Colonic mucosa (tissue), 4 donors: ENCODE measurements at regions not wholly inside any gene's neighbourhood (a gene's known extent, or its start where the extent isn't known, plus 50 kb on each side); places are given as distances from the start of the nearest gene placed in this dataset.

Source experiments
- DNase-seq: peaks from one replicate; pipeline ENCODE4 v3.0.0-alpha.2; 2020
- H3K27ac ChIP-seq: fragments of 200-600 bp; one replicate; pipeline ENCODE4 v1.8.0; 2021
- H3K27me3 ChIP-seq: fragments of 200-600 bp; one replicate; pipeline ENCODE4 v1.8.0; 2021
- H3K36me3 ChIP-seq: fragments of 200-600 bp; one replicate; pipeline ENCODE4 v1.8.0; 2021
- H3K4me1 ChIP-seq: fragments of 200-600 bp; one replicate; pipeline ENCODE4 v1.8.0; 2021; ENCODE audit warnings: mild to moderate bottlenecking
- H3K4me3 ChIP-seq: fragments of 200-600 bp; one replicate; pipeline ENCODE4 v1.8.0; 2021
- H3K9ac ChIP-seq, 2 donors: one replicate each; pipeline ENCODE4 v1.7.0; 2013; ENCODE audit warnings: control low read depth in 2 of 2, low read depth in 2 of 2, low read length in 2 of 2
- H3K9me3 ChIP-seq: fragments of 200-600 bp; one replicate; pipeline ENCODE4 v1.8.0; 2021
- CTCF ChIP-seq: fragments of 200-600 bp; IDR thresholded peaks from one replicate; pipeline ENCODE4 v1.8.0; 2022; ENCODE audit warnings: antibody characterized with exemption, mild to moderate bottlenecking
- intact Hi-C: fragments of 100-400 bp; cut with DNase I; formaldehyde crosslinking; loops from one replicate; pipeline ENCODE4 v1.14.1; 2022
- donor health status: healthy.
- donor health status: DM: no; HTN: no; CAD: no.
- donor health status: DM: no; HTN: no; CAD: no.

GRCh38 chr5:17788351-17788750 lies 154.1 kb downstream of the TAF11L14 start:
- H3K27me3 ChIP-seq: no peaks in the 10 kb centered on the region

DNA sequence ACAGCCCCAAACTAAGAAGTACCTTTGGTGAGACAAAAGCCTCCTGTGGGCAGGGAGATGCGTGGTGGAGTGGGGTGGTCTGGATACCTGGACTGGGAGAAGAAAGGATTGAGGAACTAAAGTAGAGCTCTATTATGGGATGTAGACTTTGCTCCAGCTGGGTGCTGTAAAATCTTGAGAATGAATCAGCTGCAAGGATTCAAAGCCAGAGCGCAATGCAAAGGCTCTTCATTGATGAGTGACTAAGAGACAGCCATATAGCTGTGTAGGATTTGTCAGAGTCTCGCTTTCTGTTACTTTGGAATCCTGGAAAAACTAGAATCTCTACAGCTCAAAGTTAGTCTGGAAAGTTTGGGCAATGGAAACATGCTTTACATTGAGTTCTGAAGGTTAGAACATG lies 159.9 kb downstream of the TAF11L14 start:
- intact Hi-C loops: no loop called here
- Histone ChIP-seq H3K36me3 (no peaks in the 10 kb centered on the region), H3K9ac (no peak overlapping the region), H3K27ac (no peak overlapping the region), H3K4me3 (no peak overlapping the region), H3K9me3 (no peaks in the 10 kb centered on the region), H3K4me1 (no peaks in the 10 kb centered on the region), H3K27me3 (no peaks in the 10 kb centered on the region)
- no peak for DNase-seq
- TF ChIP-seq CTCF: no peak

More at GRCh38 chr5:17788351-17788750, 154.1 kb downstream of the TAF11L14 start:
- no peak for TF ChIP-seq CTCF
- Histone ChIP-seq H3K4me3 (no peak overlapping the region), H3K9ac (no peak overlapping the region), H3K4me1 (no peaks in the 10 kb centered on the region), H3K9me3 (no peaks in the 10 kb centered on the region), H3K36me3 (no peaks in the 10 kb centered on the region), H3K27ac (no peak overlapping the region)
- no peak for DNase-seq
- intact Hi-C loops: no loop called here

DNA sequence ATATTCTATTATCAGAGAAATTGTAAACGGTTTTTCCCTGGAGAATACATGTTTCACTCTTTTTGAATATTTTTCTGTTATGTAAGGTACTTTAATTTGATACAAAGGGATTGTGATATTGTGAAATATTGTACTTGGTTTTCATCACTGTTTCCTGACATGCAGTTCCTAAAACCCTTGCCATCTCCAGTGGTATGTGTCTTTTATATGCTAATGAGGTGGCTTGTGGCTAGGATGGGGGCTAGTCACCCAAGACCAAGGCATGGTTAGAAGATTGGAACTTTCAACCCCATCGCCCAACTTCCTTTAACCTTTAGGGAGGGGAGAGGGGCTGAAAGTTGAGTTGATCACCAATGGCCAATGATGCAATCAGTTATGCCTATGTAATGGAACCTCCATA lies 160.6 kb downstream of the TAF11L14 start:
- Histone ChIP-seq H3K4me1 (no peaks in the 10 kb centered on the region), H3K27ac (no peak overlapping the region), H3K4me3 (no peak overlapping the region), H3K9me3 (no peaks in the 10 kb centered on the region), H3K36me3 (no peaks in the 10 kb centered on the region), H3K9ac (no peak overlapping the region), H3K27me3 (no peaks in the 10 kb centered on the region)
- DNase-seq: no peak
- TF ChIP-seq CTCF: no peak
- intact Hi-C loops: no loop called here

DNA sequence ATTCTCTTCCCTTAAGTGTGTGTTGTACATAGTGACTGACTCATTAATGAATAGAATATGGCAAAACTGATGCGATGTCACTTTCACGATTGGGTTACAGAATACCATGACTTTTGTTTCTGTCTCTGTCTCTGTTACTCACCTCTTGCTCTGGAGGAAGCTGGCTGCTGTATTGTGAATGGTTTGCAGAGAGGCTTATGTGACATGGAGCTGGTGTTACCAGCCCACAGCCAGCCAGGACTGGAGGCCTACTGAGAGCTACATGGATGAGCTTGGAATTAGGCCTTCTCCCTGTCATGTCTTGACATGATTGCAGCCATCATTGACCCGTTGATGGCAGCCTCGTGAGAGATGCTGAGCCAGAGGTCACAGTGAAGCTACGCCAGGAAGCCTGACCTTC lies 161.9 kb downstream of the TAF11L14 start:
- Histone ChIP-seq H3K36me3 (no peaks in the 10 kb centered on the region), H3K9me3 (no peaks in the 10 kb centered on the region), H3K9ac (no peak overlapping the region), H3K4me1 (no peaks in the 10 kb centered on the region), H3K4me3 (no peak overlapping the region), H3K27me3 (no peaks in the 10 kb centered on the region), H3K27ac (no peak overlapping the region)
- no peak for DNase-seq
- TF ChIP-seq CTCF: no peak
- intact Hi-C loops: no loop called here

GRCh38 chr5:17796757-17797396 lies 162.6 kb downstream of the TAF11L14 start:
- Histone ChIP-seq H3K4me1 (no peaks in the 10 kb centered on the region), H3K27ac (no peak overlapping the region), H3K4me3 (no peak overlapping the region), H3K27me3 (no peaks in the 10 kb centered on the region), H3K9ac (no peak overlapping the region), H3K9me3 (no peaks in the 10 kb centered on the region), H3K36me3 (no peaks in the 10 kb centered on the region)
- DNase-seq: no peak
- intact Hi-C loops: no loop called here
- no peak for TF ChIP-seq CTCF
